ENCODE measurements at regions not wholly inside any gene's neighbourhood (a gene's known extent, or its start where the extent isn't known, plus 50 kb on each side); places are given as distances from the start of the nearest gene placed in this dataset.

DNA sequence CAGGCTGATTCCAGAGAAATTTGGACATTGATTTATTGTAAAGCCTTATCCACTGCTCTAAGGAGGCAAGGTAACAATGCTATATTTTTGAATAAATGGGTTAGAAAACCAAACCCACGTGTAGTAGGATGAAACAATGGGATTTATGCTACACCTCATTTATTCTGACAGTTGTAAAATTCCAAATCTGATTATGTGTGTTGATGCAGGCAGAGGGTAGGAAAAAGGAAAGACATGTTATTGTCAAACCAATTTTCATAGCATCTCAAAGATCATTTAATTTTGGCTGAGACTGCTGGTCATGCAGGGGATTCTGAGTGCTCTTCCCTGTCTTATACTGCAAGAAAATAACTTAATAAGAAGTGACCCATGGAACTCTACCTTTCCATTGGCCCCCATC, 1219.9 kb upstream of the SORCS1 start:
- TF ChIP-seq, protein P1, sequence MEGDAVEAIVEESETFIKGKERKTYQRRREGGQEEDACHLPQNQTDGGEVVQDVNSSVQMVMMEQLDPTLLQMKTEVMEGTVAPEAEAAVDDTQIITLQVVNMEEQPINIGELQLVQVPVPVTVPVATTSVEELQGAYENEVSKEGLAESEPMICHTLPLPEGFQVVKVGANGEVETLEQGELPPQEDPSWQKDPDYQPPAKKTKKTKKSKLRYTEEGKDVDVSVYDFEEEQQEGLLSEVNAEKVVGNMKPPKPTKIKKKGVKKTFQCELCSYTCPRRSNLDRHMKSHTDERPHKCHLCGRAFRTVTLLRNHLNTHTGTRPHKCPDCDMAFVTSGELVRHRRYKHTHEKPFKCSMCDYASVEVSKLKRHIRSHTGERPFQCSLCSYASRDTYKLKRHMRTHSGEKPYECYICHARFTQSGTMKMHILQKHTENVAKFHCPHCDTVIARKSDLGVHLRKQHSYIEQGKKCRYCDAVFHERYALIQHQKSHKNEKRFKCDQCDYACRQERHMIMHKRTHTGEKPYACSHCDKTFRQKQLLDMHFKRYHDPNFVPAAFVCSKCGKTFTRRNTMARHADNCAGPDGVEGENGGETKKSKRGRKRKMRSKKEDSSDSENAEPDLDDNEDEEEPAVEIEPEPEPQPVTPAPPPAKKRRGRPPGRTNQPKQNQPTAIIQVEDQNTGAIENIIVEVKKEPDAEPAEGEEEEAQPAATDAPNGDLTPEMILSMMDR (IDR thresholded peaks at IDR 0.05), result no peak
- H3K4me1 ChIP-seq (ENCODE audit: control insufficient read depth in 1 of 2, insufficient read depth in 1 of 2, low read depth in 1 of 2, low read length in 1 of 2), result no peaks in the 10 kb centered on the region
- H3K9me3 ChIP-seq, result no peaks in the 10 kb centered on the region
- H3K27me3 ChIP-seq, result no peaks in the 10 kb centered on the region
- H3K4me3 ChIP-seq (ENCODE audit: low read depth in 1 of 2, low read length in 1 of 2), result no peak overlapping the region
- H3K27ac ChIP-seq, result no peak overlapping the region
- H3K36me3 ChIP-seq, result no peaks in the 10 kb centered on the region

DNA sequence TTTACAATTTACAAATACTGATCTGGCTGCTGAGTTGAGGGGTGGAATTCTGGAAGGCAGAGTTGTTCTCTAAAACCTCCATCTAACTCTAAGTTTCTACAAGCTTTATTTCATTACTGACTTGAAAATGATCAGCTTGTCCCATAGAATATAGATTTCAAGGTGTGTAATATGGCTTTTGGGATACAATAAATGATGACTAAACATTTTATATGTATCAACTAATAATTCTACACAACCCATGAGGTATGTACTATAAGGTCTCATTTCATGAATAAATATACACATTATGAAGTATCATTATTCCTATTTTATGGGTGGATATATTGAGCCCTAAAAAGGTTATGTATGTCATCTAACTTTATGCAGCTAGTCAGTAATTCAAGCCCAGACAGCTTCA, 1214.3 kb upstream of the SORCS1 start:
- Histone ChIP-seq H3K27me3 (no peaks in the 10 kb centered on the region), H3K36me3 (no peaks in the 10 kb centered on the region), H3K27ac (no peak overlapping the region), H3K9me3 (no peaks in the 10 kb centered on the region), H3K4me1 (ENCODE audit: control insufficient read depth in 1 of 2, insufficient read depth in 1 of 2, low read depth in 1 of 2, low read length in 1 of 2) (no peaks in the 10 kb centered on the region), H3K4me3 (ENCODE audit: low read depth in 1 of 2, low read length in 1 of 2) (no peak overlapping the region)
- TF ChIP-seq, protein P1 (IDR thresholded peaks at IDR 0.05), result no peak

DNA sequence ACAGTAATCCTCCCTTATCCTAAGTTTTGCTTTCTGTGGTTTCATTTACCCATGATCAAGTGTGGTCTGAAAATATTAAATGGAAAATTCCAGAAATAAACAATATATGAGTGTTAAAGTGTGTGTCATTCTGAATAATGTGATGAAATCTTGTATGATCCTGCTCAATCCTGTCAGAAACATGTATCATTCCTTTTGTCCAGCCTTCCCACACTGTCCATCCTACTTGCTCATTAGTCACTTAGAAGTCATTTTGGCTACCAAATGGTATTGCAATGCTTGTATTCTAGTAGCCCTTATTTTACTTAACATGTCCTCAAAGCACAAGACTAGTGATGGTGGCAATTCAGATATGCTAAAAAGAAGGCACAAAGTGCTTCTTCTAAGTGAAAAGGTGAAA, 1211.2 kb upstream of the SORCS1 start:
- TF ChIP-seq, protein P1 (IDR thresholded peaks at IDR 0.05), result no peak
- Histone ChIP-seq H3K4me1 (ENCODE audit: control insufficient read depth in 1 of 2, insufficient read depth in 1 of 2, low read depth in 1 of 2, low read length in 1 of 2) (no peaks in the 10 kb centered on the region), H3K27me3 (no peaks in the 10 kb centered on the region), H3K27ac (no peak overlapping the region), H3K36me3 (no peaks in the 10 kb centered on the region), H3K9me3 (no peaks in the 10 kb centered on the region), H3K4me3 (ENCODE audit: low read depth in 1 of 2, low read length in 1 of 2) (no peak overlapping the region)

GRCh38 chr10:108374991-108375390, 1210.5 kb upstream of the SORCS1 start:
- Histone ChIP-seq H3K27ac (no peak overlapping the region), H3K9me3 (no peaks in the 10 kb centered on the region), H3K4me1 (ENCODE audit: control insufficient read depth in 1 of 2, insufficient read depth in 1 of 2, low read depth in 1 of 2, low read length in 1 of 2) (no peaks in the 10 kb centered on the region), H3K36me3 (no peaks in the 10 kb centered on the region), H3K27me3 (no peaks in the 10 kb centered on the region), H3K4me3 (ENCODE audit: low read depth in 1 of 2, low read length in 1 of 2) (no peak overlapping the region)
- TF ChIP-seq, protein P1 (IDR thresholded peaks at IDR 0.05), result no peak

- H3K27me3 ChIP-seq, result no peaks in the 10 kb centered on the region
- H3K9me3 ChIP-seq, result no peaks in the 10 kb centered on the region
- no peak overlapping the region for H3K4me3 ChIP-seq (ENCODE audit: low read depth in 1 of 2, low read length in 1 of 2)
- H3K4me1 ChIP-seq (ENCODE audit: control insufficient read depth in 1 of 2, insufficient read depth in 1 of 2, low read depth in 1 of 2, low read length in 1 of 2), result no peaks in the 10 kb centered on the region
- TF ChIP-seq, protein P1 (IDR thresholded peaks at IDR 0.05), result no peak
- no peak overlapping the region for H3K27ac ChIP-seq
- H3K36me3 ChIP-seq, result no peaks in the 10 kb centered on the region
Observed at GRCh38 chr10:108365541-108365940, 1201.0 kb upstream of the SORCS1 start.

GRCh38 chr10:108363576-108363975, 1199.1 kb upstream of the SORCS1 start:
- TF ChIP-seq, protein P1 (IDR thresholded peaks at IDR 0.05), result no peak
- Histone ChIP-seq H3K9me3 (no peaks in the 10 kb centered on the region), H3K4me3 (ENCODE audit: low read depth in 1 of 2, low read length in 1 of 2) (no peak overlapping the region), H3K4me1 (ENCODE audit: control insufficient read depth in 1 of 2, insufficient read depth in 1 of 2, low read depth in 1 of 2, low read length in 1 of 2) (no peaks in the 10 kb centered on the region), H3K36me3 (no peaks in the 10 kb centered on the region), H3K27me3 (no peaks in the 10 kb centered on the region), H3K27ac (no peak overlapping the region)
